ENCODE measurements at regions not wholly inside any gene's neighbourhood (a gene's known extent, or its start where the extent isn't known, plus 50 kb on each side); places are given as distances from the start of the nearest gene placed in this dataset.

DNA sequence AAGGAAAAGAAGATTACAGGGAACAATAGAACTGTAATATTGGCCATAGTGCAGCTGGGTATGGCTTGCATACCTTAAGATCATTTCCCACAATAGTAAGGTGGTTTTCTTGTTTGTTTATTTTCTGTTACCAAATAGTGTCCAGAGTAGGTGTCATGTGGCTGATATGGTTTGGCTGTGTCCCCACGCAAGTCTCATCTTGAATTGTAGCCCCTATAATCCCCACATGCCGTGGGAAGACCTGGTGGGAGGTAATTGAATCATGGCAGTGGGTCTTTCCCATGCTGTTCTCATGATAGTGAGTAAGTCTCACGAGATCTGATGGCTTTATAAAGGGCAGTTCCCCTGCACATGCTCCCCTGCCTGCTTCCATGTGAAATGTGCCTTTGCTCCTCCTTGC lies 190.1 kb downstream of the ICOS start:
- no peak for DNase-seq (ENCODE audit: low read depth, low spot score)
- H3K4me1 ChIP-seq (ENCODE audit: control insufficient read depth, extremely low read depth, insufficient read depth, low read length) = no peaks in the 10 kb centered on the region
- dilution Hi-C loops (cut with MboI; ENCODE audit: extremely low pct_ligation_motif_present, low sequenced_read_pairs) = no loop called here
- H3K79me2 ChIP-seq (ENCODE audit: control insufficient read depth, insufficient read depth, low read length) = no peaks in the 10 kb centered on the region
- H3K9ac ChIP-seq (ENCODE audit: control insufficient read depth, extremely low read depth, insufficient read depth, low read length) = no peak overlapping the region
- no peak overlapping the region for H3K27ac ChIP-seq (ENCODE audit: control insufficient read depth, insufficient read depth, low read length)
- H3K36me3 ChIP-seq (ENCODE audit: control insufficient read depth in 2 of 2, extremely low read depth in 1 of 2, insufficient read depth in 2 of 2, low read length in 2 of 2) = no peaks in the 10 kb centered on the region
- H4K20me1 ChIP-seq (ENCODE audit: control insufficient read depth, extremely low read depth, insufficient read depth, low read length) = no peaks in the 10 kb centered on the region
- H2AFZ ChIP-seq (ENCODE audit: control insufficient read depth, low read length) = no peak overlapping the region
- no peak overlapping the region for H3K4me3 ChIP-seq (ENCODE audit: control insufficient read depth in 2 of 3, extremely low read depth in 1 of 3, insufficient read depth in 2 of 3, low read depth in 1 of 3, low read length in 3 of 3)
- no peak for FAIRE-seq
- no peaks in the 10 kb centered on the region for H3K27me3 ChIP-seq (ENCODE audit: control insufficient read depth, extremely low read depth, insufficient read depth, low read length)
- no peaks in the 10 kb centered on the region for H3K9me1 ChIP-seq (ENCODE audit: control insufficient read depth, extremely low read depth, insufficient read depth, low read length)
- no peaks in the 10 kb centered on the region for H3K9me3 ChIP-seq (ENCODE audit: control insufficient read depth, low read depth, low read length)
- TF ChIP-seq CTCF (optimal IDR thresholded peaks at IDR 0.05 in 1 of 3, IDR thresholded peaks at IDR 0.05 in 1 of 3, conservative IDR thresholded peaks at IDR 0.05 in 1 of 3; ENCODE audit: extremely low read depth in 1 of 3, insufficient read depth in 2 of 3, low read length in 3 of 3) = no peak
- no peak for TF ChIP-seq EZH2 (IDR thresholded peaks at IDR 0.05; ENCODE audit: low read length)
- H3K4me2 ChIP-seq (ENCODE audit: control insufficient read depth, extremely low read depth, insufficient read depth, low read depth, low read length) = no peak overlapping the region

- H3K36me3 ChIP-seq (ENCODE audit: control insufficient read depth in 2 of 2, extremely low read depth in 1 of 2, insufficient read depth in 2 of 2, low read length in 2 of 2) = no peaks in the 10 kb centered on the region
- H3K4me3 ChIP-seq (ENCODE audit: control insufficient read depth in 2 of 3, extremely low read depth in 1 of 3, insufficient read depth in 2 of 3, low read depth in 1 of 3, low read length in 3 of 3) = no peak overlapping the region
- dilution Hi-C loops (cut with MboI; ENCODE audit: extremely low pct_ligation_motif_present, low sequenced_read_pairs) = no loop called here
- H3K27me3 ChIP-seq (ENCODE audit: control insufficient read depth, extremely low read depth, insufficient read depth, low read length) = no peaks in the 10 kb centered on the region
- no peaks in the 10 kb centered on the region for H3K79me2 ChIP-seq (ENCODE audit: control insufficient read depth, insufficient read depth, low read length)
- DNase-seq (ENCODE audit: low read depth, low spot score) (no peak), FAIRE-seq (no peak)
- no peak overlapping the region for H3K27ac ChIP-seq (ENCODE audit: control insufficient read depth, insufficient read depth, low read length)
- H3K9me3 ChIP-seq (ENCODE audit: control insufficient read depth, low read depth, low read length) = no peaks in the 10 kb centered on the region
- TF ChIP-seq CTCF (optimal IDR thresholded peaks at IDR 0.05 in 1 of 3, IDR thresholded peaks at IDR 0.05 in 1 of 3, conservative IDR thresholded peaks at IDR 0.05 in 1 of 3; ENCODE audit: extremely low read depth in 1 of 3, insufficient read depth in 2 of 3, low read length in 3 of 3) (no peak), EZH2 (IDR thresholded peaks at IDR 0.05; ENCODE audit: low read length) (no peak)
- no peaks in the 10 kb centered on the region for H3K9me1 ChIP-seq (ENCODE audit: control insufficient read depth, extremely low read depth, insufficient read depth, low read length)
- H4K20me1 ChIP-seq (ENCODE audit: control insufficient read depth, extremely low read depth, insufficient read depth, low read length) = no peaks in the 10 kb centered on the region
- no peak overlapping the region for H3K4me2 ChIP-seq (ENCODE audit: control insufficient read depth, extremely low read depth, insufficient read depth, low read depth, low read length)
- H3K9ac ChIP-seq (ENCODE audit: control insufficient read depth, extremely low read depth, insufficient read depth, low read length) = no peak overlapping the region
- H2AFZ ChIP-seq (ENCODE audit: control insufficient read depth, low read length) = no peak overlapping the region
- no peaks in the 10 kb centered on the region for H3K4me1 ChIP-seq (ENCODE audit: control insufficient read depth, extremely low read depth, insufficient read depth, low read length)
These were observed 190.7 kb downstream of the ICOS start for GRCh38 chr2:204127238-204127637.

Measured in keratinocyte (primary cell).